Tongue (tissue), 1 donor: ENCODE measurements at regions not wholly inside any gene's neighbourhood (a gene's known extent, or its start where the extent isn't known, plus 50 kb on each side); places are given as distances from the start of the nearest gene placed in this dataset.
A peak's percentile ranks its signal among the peaks of the same experiment; 100 is the strongest.
"Not testable (repeated sequence)": the region's sequence is repeated elsewhere in the genome, so short reads cannot be mapped to it uniquely, and the experiment has no call there.

Experiments used
- DNase-seq: peaks from one replicate; pipeline ENCODE4 v3.0.0-alpha.2; 2015

- DNase-seq = not testable (repeated sequence)
Measured at GRCh38 chr7:55743454-55743717, 119.2 kb downstream of the SEPTIN14 start.

DNA sequence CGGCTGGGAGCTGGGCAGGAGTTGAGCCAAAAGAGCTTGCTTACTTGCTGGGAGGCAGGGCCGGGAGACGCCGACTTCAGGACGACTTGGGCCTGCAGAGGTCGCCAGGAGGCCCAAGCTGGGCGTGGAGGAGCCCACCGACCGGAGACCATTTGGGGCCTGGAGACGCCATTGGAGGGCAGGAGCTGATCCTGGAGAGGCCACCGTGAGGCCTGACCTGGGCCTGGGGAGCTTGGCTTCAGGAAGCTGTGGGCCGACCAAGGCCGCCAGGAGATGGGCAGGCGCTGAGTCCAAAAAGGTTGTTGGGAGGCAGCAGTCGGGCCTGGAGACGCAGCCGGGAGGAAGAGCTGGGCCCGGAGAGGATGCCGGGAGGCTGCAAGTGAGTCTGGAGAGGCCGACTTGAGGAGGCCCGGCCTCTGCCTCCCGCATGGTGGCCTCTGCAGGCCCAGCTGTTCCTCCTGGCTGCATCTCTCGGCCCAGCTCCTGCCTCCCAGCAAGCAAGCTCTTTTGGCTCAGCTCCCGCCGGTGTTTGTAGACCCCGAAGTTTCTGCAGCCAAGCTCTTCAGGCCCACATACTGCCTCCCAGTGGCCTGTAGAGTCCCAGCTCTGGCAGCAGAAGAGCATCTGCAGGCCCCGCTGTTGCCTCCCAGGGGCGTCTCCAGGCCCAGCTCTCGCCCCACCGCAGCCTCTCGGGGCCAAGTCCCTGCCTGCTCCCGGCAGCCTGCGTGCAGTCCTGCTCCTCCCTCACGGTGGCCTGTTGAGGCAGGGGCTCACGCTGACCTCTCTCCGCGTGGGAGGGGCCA, 119.7 kb downstream of the SEPTIN14 start:
- DNase-seq = not testable (repeated sequence)

DNA sequence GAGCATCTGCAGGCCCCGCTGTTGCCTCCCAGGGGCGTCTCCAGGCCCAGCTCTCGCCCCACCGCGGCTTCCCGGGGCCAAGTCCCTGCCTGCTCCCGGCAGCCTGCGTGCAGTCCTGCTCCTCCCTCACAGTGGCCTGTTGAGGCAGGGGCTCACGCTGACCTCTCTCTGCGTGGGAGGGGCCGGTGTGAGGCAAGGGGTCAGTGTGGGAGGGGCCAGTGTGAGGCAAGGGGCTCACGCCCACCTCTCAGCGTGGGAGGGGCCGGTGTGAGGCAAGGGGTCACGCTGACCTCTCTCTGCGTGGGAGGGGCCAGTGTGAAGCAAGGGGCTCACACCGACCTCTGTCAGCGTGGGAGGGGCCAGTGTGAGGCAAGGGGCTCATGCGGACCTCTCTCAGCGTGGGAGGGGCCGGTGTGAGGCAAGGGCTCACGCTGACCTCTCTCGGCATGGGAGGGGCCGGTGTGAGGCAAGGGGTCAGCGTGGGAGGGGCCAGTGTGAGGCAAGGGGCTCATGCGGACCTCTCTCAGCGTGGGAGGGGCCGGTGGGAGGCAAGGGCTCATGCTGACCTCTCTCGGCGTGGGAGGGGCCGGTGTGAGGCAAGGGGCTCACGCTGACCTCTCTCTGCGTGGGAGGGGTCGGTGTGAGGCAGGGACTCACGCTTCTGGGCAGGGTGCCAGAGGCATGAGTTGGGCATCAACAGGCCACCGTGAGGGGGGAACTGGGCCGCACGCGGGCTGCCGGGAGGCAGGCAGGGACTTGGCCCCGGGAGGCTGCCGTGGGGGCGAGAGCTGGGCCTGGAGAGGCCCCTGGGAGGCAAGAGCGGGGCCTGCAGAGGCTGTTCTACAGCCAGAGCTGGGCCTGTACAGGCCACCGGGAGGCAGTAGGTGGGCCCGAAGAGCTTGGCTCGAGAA, 120.6 kb downstream of the SEPTIN14 start:
- not testable (repeated sequence) for DNase-seq

GRCh38 chr7:55740633-55741250, 121.8 kb downstream of the SEPTIN14 start:
- not testable (repeated sequence) for DNase-seq

- DNase-seq = not testable (repeated sequence)
Measured at GRCh38 chr7:55740053-55740452, 122.5 kb downstream of the SEPTIN14 start.

GRCh38 chr7:55736641-55737221, 125.8 kb downstream of the SEPTIN14 start:
- DNase-seq = not testable (repeated sequence)

DNA sequence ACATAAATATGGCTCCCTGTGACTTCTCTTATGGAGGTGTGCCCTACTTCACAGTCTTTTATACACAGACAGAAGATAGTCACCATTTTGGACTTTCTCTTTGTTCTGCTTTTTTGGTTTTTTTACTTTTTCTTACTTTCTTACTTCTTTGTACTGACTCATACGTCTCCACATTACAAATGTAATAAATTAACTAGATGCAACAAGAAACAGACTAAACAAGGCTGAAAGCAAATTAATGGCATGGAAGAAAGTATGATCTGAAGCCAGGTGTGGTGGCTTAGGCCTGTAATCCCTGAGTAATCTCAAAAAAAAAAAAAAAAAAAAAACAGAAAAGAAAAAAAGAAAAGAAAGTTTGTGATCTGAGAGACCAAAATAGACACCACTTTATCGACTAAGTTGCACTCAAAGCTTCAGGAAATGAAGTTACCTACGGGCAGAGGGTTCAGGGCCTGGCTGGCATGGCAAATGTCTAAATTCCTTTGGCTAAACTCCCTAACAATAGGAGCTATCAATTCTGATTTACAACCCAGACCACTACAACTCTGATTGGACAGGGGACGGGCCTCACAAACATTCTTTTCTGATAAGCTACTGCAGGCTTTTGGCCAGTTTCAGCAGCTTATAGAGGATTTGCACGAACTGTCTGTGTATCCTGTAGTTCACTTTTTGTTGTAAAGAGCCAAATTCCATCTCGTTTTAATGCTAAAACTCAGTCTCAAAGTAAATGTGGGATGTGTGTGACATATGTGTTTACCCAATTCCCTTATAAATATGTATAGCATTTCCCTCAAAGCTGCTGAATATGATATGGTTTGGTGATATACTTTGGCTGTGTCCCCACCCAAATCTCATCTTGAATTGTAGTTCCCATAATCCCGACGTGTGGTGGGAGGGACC, 129.1 kb downstream of the SEPTIN14 start:
- peak; percentile 13 for DNase-seq

DNA sequence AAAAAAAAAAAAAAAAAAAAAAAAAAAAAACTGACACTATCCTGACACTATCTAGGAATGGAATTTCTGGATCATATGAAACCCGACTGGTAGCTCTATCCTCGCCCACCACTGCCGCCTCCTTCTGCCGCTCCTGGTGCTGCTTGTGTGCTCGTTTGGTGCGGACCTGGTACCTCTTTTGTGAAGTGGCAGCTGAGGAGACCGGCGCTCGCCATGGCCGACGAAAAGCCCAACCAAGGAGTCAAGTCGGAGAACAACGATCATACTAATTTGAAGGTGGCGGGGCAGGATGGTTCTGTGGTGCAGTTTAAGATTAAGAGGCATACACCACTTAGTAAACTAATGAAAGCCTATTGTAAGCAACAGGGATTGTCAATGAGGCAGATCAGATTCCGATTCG, 130.6 kb downstream of the SEPTIN14 start:
- DNase-seq = no peak

- DNase-seq = no peak
Measured at GRCh38 chr7:55730197-55730596, 132.4 kb downstream of the SEPTIN14 start.

DNA sequence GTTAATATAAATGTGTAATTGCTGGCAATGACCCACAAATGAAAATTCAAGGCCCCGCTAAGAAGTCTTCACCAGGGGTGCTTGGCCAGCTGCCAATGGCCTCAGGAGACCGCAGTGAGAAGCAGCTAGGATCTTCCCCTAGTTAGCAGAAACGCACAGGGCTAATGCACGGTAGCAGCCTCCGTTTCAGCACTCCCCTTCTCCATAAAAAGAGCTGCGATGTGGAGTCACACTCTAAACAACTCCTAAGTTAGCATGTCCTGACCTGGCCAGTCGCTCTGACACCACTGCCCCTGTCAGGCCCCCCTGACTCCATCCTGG, 139.0 kb downstream of the SEPTIN14 start:
- no peak for DNase-seq

GRCh38 chr7:55722874-55723620, 139.5 kb downstream of the SEPTIN14 start:
- not testable (repeated sequence) for DNase-seq

GRCh38 chr7:55721004-55721403, 141.5 kb downstream of the SEPTIN14 start:
- not testable (repeated sequence) for DNase-seq

DNA sequence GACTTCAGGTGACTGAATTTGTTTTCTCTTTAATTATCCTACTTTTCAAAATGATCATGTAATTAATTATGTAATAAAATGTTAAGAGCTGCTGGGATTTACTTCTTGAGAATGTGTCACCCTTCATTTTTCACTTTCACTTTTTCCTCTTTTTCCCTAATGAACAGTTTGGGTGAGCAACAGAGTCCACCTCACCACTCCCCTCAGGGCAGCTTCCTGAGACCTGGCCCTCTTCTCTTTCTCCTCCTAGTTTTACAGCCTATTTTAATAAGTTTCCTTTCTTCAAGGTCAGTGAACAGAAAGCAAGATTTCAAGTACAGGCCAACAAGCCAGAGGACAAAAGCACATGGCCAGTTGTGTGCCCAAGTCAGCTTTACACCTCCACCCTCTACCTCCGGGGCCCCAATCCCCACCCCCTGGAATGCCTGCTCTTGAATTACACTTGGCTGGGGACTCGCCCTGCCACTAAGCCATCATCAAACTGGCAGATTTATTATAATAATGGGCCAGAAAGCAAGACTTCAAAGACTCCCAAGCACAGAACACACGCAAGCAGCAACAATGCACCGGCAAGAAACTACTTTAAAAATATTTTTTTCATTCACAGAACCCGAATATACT, 143.1 kb upstream of the VOPP1 start:
- not testable (repeated sequence) for DNase-seq

GRCh38 chr7:55714370-55714769, 142.1 kb upstream of the VOPP1 start:
- DNase-seq = not testable (repeated sequence)

GRCh38 chr7:55710312-55710711, 138.0 kb upstream of the VOPP1 start:
- not testable (repeated sequence) for DNase-seq

DNA sequence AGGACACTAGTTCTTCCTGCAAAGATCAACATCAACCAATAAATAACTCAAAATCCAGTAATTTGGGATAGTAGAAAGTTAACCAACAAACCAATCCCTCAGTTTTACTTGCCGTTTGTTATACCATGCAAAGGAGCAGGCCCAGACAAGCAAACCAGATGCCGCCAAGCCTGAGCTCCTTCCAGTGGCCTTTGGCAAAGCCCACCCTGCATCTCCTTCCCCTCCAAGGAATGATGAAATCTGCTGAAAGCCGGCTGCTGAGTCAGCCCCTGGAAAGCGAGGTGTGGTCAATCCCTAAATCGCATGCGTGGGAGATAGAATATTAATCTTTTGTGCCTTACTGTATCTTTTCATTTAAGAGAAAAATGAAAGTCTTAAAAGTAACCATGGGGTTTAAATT, 135.7 kb upstream of the VOPP1 start:
- DNase-seq = not testable (repeated sequence)

DNA sequence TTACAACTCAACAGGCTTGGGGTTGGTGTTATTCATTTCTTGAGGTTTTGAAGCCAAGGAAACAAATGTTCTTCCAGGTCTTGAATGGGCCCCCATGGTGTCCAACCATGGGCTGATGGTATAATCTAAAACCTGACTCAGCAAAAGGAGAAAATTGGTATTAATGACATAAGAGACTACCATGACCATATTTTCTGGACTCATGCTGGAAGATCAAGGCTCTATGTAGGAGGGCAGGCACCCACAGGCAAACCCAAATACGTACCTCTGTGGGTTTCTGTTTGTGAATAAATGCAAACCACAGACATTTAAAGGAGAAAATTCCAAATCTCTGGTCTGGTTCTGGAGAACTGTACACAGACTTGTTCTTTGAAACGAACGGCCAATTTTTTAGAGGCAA, 135.1 kb upstream of the VOPP1 start:
- DNase-seq = not testable (repeated sequence)

DNA sequence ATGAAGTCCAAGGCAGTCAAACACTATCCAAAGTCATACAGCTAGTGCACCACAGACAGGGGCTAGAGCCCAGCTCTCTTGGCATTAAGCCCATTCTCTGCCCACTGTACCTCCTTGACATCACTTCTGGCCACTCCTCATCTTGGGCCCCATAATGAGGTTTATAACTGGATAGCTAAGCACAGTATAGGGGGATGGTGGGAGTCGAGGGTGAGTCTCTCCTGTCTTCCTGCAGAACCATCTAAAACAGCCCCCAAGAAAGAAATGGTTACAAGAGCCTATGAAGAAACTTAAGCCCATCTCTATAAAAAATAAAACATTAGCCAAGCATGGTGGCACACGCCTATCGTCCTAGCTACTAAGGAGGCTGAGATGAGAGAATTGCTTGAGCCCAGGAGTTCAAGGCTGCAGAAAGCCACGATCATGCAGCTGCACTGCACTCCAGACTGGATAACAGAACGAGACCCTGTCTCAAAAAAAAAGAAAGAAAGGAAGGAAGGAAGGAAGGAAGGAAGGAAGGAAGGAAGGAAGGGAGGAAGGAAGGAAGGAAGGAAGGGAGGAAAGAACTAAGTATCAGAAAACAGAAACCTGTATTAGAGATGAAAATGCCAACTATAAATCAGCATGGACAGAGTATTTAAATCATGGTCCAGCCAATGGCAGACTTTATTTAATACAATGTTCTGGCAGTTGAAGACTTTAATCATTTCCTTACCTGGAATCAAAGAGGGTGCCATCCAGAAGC, 134.3 kb upstream of the VOPP1 start:
- DNase-seq = not testable (repeated sequence)

DNA sequence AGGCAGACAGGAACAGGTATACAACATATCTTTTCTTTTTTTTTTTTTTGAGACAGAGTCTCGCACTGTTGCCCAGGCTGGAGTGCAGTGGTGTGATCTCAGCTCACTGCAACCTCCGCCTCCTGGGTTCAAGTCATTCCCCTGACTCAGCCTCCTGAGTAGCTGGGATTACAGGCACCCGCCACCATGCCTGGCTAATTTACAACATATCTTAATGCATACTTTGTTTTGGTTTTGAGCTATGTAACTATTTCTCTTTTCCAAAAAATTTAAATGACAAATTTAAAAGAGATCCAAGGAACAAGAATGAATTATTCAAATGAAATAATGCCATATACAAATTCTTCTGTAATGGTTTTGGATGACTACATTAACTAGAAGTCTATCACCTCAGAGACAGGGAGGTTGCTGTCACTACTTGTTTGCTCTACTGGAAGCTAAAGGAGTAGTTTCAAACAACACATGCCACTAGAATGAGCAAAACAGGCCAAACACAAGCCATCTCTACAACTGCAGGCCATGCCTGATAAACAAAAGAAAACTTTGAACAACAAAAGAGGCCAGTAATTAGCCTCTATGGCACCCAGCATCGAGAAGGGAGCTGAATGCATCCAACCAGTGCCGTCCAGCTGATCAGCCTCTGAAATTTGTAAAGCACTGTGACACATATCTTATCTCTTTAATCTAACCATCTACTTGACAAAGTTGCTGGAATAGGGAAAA, 133.6 kb upstream of the VOPP1 start:
- DNase-seq = not testable (repeated sequence)
